GM21367 (cell line): ENCODE measurements at regions not wholly inside any gene's neighbourhood (a gene's known extent, or its start where the extent isn't known, plus 50 kb on each side); places are given as distances from the start of the nearest gene placed in this dataset.

Source experiments
- ATAC-seq: cut with Tn5 transposase; IDR thresholded peaks from one replicate; pipeline ENCODE4 v1.9.1; 2021; ENCODE audit not compliant: unreplicated experiment

GRCh38 chr9:28166179-28166578, 592.9 kb upstream of the C9orf72 start:
- no peak for ATAC-seq

- ATAC-seq: no peak
Measured at GRCh38 chr9:28177142-28177541, 603.9 kb upstream of the C9orf72 start.

- ATAC-seq: no peak
Measured at GRCh38 chr9:28177925-28178324, 604.6 kb upstream of the C9orf72 start.

GRCh38 chr9:28179893-28180292, 606.6 kb upstream of the C9orf72 start:
- ATAC-seq: no peak

GRCh38 chr9:28190981-28191380, 617.7 kb upstream of the C9orf72 start:
- ATAC-seq: no peak

GRCh38 chr9:28197653-28198052, 624.4 kb upstream of the C9orf72 start:
- ATAC-seq: no peak

GRCh38 chr9:28203036-28203435, 629.8 kb upstream of the C9orf72 start:
- ATAC-seq: no peak

GRCh38 chr9:28206280-28206679, 633.0 kb upstream of the C9orf72 start:
- ATAC-seq: no peak

GRCh38 chr9:28207657-28208056, 634.4 kb upstream of the C9orf72 start:
- ATAC-seq: no peak

GRCh38 chr9:28209130-28209529, 635.8 kb upstream of the C9orf72 start:
- no peak for ATAC-seq

- ATAC-seq: no peak
Measured at GRCh38 chr9:28212979-28213378, 639.7 kb upstream of the C9orf72 start.

GRCh38 chr9:28215536-28216299, 642.4 kb upstream of the C9orf72 start:
- no peak for ATAC-seq

GRCh38 chr9:28232686-28233085, 659.4 kb upstream of the C9orf72 start:
- no peak for ATAC-seq

GRCh38 chr9:28234133-28234893, 661.0 kb upstream of the C9orf72 start:
- no peak for ATAC-seq

- no peak for ATAC-seq
Measured at GRCh38 chr9:28234894-28235277, 661.6 kb upstream of the C9orf72 start.

- ATAC-seq: no peak
Measured at GRCh38 chr9:28249424-28249823, 676.1 kb upstream of the C9orf72 start.

- no peak for ATAC-seq
Measured at GRCh38 chr9:28255174-28255573, 681.9 kb upstream of the C9orf72 start.

GRCh38 chr9:28260330-28260729, 687.0 kb upstream of the C9orf72 start:
- ATAC-seq: no peak

GRCh38 chr9:28264368-28264767, 691.1 kb upstream of the C9orf72 start:
- ATAC-seq: no peak

- ATAC-seq: no peak
Measured at GRCh38 chr9:28267351-28267750, 694.1 kb upstream of the C9orf72 start.

- no peak for ATAC-seq
Measured at GRCh38 chr9:28270156-28270555, 696.9 kb upstream of the C9orf72 start.

GRCh38 chr9:28272127-28272526, 698.8 kb upstream of the C9orf72 start:
- ATAC-seq: no peak
